LNCAP (cell line): ENCODE measurements at regions not wholly inside any gene's neighbourhood (a gene's known extent, or its start where the extent isn't known, plus 50 kb on each side); places are given as distances from the start of the nearest gene placed in this dataset.

ENCODE experiments used
- CTCF ChIP-seq: fragments of 450-650 bp; IDR thresholded peaks from 2 replicates; pipeline ENCODE4 v1.5.1; 2017; ENCODE audit warnings: mild to moderate bottlenecking

GRCh38 chr6:126172131-126172530 is 167.8 kb upstream of the CENPW start:
- no peak for TF ChIP-seq CTCF

- TF ChIP-seq CTCF, result no peak
These were observed 166.7 kb upstream of the CENPW start for GRCh38 chr6:126173265-126173664.

GRCh38 chr6:126174697-126175096 is 165.2 kb upstream of the CENPW start:
- TF ChIP-seq CTCF, result no peak

GRCh38 chr6:126175251-126175650 is 164.7 kb upstream of the CENPW start:
- TF ChIP-seq CTCF, result no peak

- TF ChIP-seq CTCF, result peak; percentile 44
These were observed 163.6 kb upstream of the CENPW start for GRCh38 chr6:126176282-126176681.

- TF ChIP-seq CTCF, result no peak
These were observed 159.3 kb upstream of the CENPW start for GRCh38 chr6:126180585-126180984.

GRCh38 chr6:126181173-126181741 is 158.7 kb upstream of the CENPW start:
- TF ChIP-seq CTCF, result no peak

- TF ChIP-seq CTCF, result no peak
These were observed 158.0 kb upstream of the CENPW start for GRCh38 chr6:126181890-126182289.
